Liver (tissue), 3 donors: ENCODE measurements at regions not wholly inside any gene's neighbourhood (a gene's known extent, or its start where the extent isn't known, plus 50 kb on each side); places are given as distances from the start of the nearest gene placed in this dataset.

Experiments used
- CTCF ChIP-seq: fragments of 150-350 bp; IDR thresholded peaks from 2 replicates; pipeline ENCODE4 v1.5.1; 2017; ENCODE audit warnings: improper control_type of control experiment, low read depth, low read length; ENCODE audit not compliant: missing input control
- EGR1 ChIP-seq, 2 donors: IDR thresholded peaks; 2 replicates each; pipeline ENCODE4 v1.6.1; 2016 to 2018; ENCODE audit warnings: antibody characterized with exemption in 2 of 2, low read depth in 2 of 2
- GABPA ChIP-seq, 2 donors: IDR thresholded peaks in 1 of 2; conservative IDR thresholded peaks in 1 of 2; 2 replicates each; pipeline ENCODE4 v1.6.1; 2016; ENCODE audit warnings: antibody characterized with exemption in 2 of 2, mild to moderate bottlenecking in 1 of 2, moderate library complexity in 1 of 2
- HNF4G ChIP-seq: IDR thresholded peaks from 2 replicates; pipeline ENCODE4 v1.6.1; 2016; ENCODE audit warnings: antibody characterized with exemption
- MAX ChIP-seq: IDR thresholded peaks from 2 replicates; pipeline ENCODE4 v1.6.1; 2016; ENCODE audit warnings: antibody characterized with exemption
- RAD21 ChIP-seq, 2 donors: IDR thresholded peaks; 2 replicates each; pipeline ENCODE4 v1.6.1; 2016; ENCODE audit warnings: antibody characterized with exemption in 2 of 2, mild to moderate bottlenecking in 2 of 2
- REST ChIP-seq: IDR thresholded peaks from 2 replicates; pipeline ENCODE4 v1.6.1; 2016; ENCODE audit warnings: antibody characterized with exemption, mild to moderate bottlenecking
- RXRA ChIP-seq, 2 donors: IDR thresholded peaks; 2 replicates each; pipeline ENCODE4 v1.6.1; 2017 to 2018; ENCODE audit warnings: antibody characterized with exemption in 2 of 2, mild to moderate bottlenecking in 1 of 2
- TAF1 ChIP-seq: conservative IDR thresholded peaks from 2 replicates; pipeline ENCODE4 v1.6.1; 2016; ENCODE audit warnings: antibody characterized with exemption, mild to moderate bottlenecking
- donor health status: healthy.
- donor health status: healthy.

- TF ChIP-seq EGR1 (IDR thresholded peaks at IDR 0.05; ENCODE audit: low read depth in 2 of 2) (no peak), CTCF (no peak), RAD21 (IDR thresholded peaks at IDR 0.05) (no peak), HNF4G (no peak), RXRA (IDR thresholded peaks at IDR 0.05) (no peak), REST (no peak), MAX (no peak), TAF1 (no peak), GABPA (IDR thresholded peaks at IDR 0.05 in 1 of 2, conservative IDR thresholded peaks at IDR 0.05 in 1 of 2) (no peak)
These were observed 574.3 kb upstream of the GHITM start for GRCh38 chr10:83564889-83565588.
